HEK293 (cell line): ENCODE measurements at regions not wholly inside any gene's neighbourhood (a gene's known extent, or its start where the extent isn't known, plus 50 kb on each side); places are given as distances from the start of the nearest gene placed in this dataset.

Source experiments
- CTCF ChIA-PET: fragments of 350-600 bp; formaldehyde crosslinking; extraction: SDS; loops from one replicate; lab custom pipeline; 2021; ENCODE audit warnings: antibody characterized with exemption; lab: Yijun Ruan, JAX
- POLR2A ChIA-PET: fragments of 300-600 bp; formaldehyde crosslinking; extraction: SDS; loops from one replicate; lab custom pipeline; 2020; ENCODE audit warnings: antibody characterized with exemption, inconsistent platforms; lab: Yijun Ruan, JAX
- H3K27ac ChIP-seq: fragments of 200-500 bp; sonication (Bioruptor generic); 2 replicates; pipeline ENCODE4 v1.5.1; 2014; ENCODE audit warnings: low read depth, low read length, control low read depth, inconsistent platforms; ENCODE audit errors: extremely low read depth
- H3K36me3 ChIP-seq, 2 experiments: fragments of 200-500 bp in 1 of 2; sonication (Bioruptor generic) in 1 of 2; 1 replicate in 1 of 2; 2 replicates in 1 of 2; pipeline ENCODE4 v1.5.1; 2014 to 2017; ENCODE audit warnings: inconsistent platforms in 2 of 2, low read length in 2 of 2; ENCODE audit not compliant: control insufficient read depth in 2 of 2, insufficient read depth in 1 of 2
- H3K4me1 ChIP-seq: fragments of 200-500 bp; sonication (Bioruptor generic); 2 replicates; pipeline ENCODE4 v1.5.1; 2014; ENCODE audit warnings: mild to moderate bottlenecking, low read length, inconsistent platforms; ENCODE audit not compliant: control insufficient read depth, insufficient read depth
- H3K4me3 ChIP-seq: 2 replicates; pipeline ENCODE4 v1.5.1; 2011; ENCODE audit warnings: low read depth, mild to moderate bottlenecking, control low read depth, low read length, moderate library complexity
- H3K9me3 ChIP-seq: fragments of 200-500 bp; sonication (Bioruptor generic); 2 replicates; pipeline ENCODE4 v1.5.1; 2014; ENCODE audit warnings: low read depth, low read length, inconsistent platforms; ENCODE audit not compliant: control insufficient read depth, insufficient read depth
- FEZF1 ChIP-seq: fragments of 450-650 bp; formaldehyde crosslinking; IDR thresholded peaks from 2 replicates; pipeline ENCODE4 v1.5.1; 2016; ENCODE audit warnings: missing biosample characterization, missing genetic modification characterization
- GLI2 ChIP-seq: fragments of 450-650 bp; formaldehyde crosslinking; IDR thresholded peaks from 2 replicates; pipeline ENCODE4; 2017; ENCODE audit warnings: missing biosample characterization, missing genetic modification characterization, low read depth, borderline replicate concordance
- GLIS2 ChIP-seq: fragments of 450-650 bp; formaldehyde crosslinking; IDR thresholded peaks from 2 replicates; pipeline ENCODE4 v1.5.1; 2016; ENCODE audit warnings: missing biosample characterization, missing genetic modification characterization
- KLF8 ChIP-seq: fragments of 450-650 bp; formaldehyde crosslinking; IDR thresholded peaks from 2 replicates; pipeline ENCODE4 v1.5.1; 2016; ENCODE audit warnings: missing biosample characterization, missing genetic modification characterization
- KLF9 ChIP-seq: fragments of 450-650 bp; formaldehyde crosslinking; IDR thresholded peaks from 2 replicates; pipeline ENCODE4 v1.5.1; 2016; ENCODE audit warnings: missing biosample characterization, missing genetic modification characterization, low read depth
- RBAK ChIP-seq: fragments of 450-650 bp; formaldehyde crosslinking; IDR thresholded peaks from 2 replicates; pipeline ENCODE4 v1.5.1; 2016; ENCODE audit warnings: missing biosample characterization, missing genetic modification characterization
- ZNF132 ChIP-seq: fragments of 450-650 bp; formaldehyde crosslinking; IDR thresholded peaks from 2 replicates; pipeline ENCODE4 v1.5.1; 2017; ENCODE audit warnings: missing biosample characterization, missing genetic modification characterization, borderline replicate concordance
- ZNF146 ChIP-seq: fragments of 450-650 bp; formaldehyde crosslinking; IDR thresholded peaks from 2 replicates; pipeline ENCODE4 v1.5.1; 2016; ENCODE audit warnings: missing biosample characterization, missing genetic modification characterization
- ZNF19 ChIP-seq: fragments of 450-650 bp; formaldehyde crosslinking; IDR thresholded peaks from 2 replicates; pipeline ENCODE4; 2016; ENCODE audit warnings: missing biosample characterization, missing genetic modification characterization, low read depth
- ZNF202 ChIP-seq: fragments of 450-650 bp; formaldehyde crosslinking; IDR thresholded peaks from 2 replicates; pipeline ENCODE4 v1.5.1; 2016; ENCODE audit warnings: missing biosample characterization, missing genetic modification characterization, borderline replicate concordance
- ZNF221 ChIP-seq: fragments of 450-650 bp; formaldehyde crosslinking; IDR thresholded peaks from 2 replicates; pipeline ENCODE4 v1.5.1; 2017; ENCODE audit warnings: missing biosample characterization, missing genetic modification characterization, borderline replicate concordance
- ZNF529 ChIP-seq: fragments of 450-650 bp; formaldehyde crosslinking; IDR thresholded peaks from 2 replicates; pipeline ENCODE4 v1.5.1; 2017; ENCODE audit warnings: missing genetic modification characterization, missing biosample characterization; ENCODE audit not compliant: insufficient replicate concordance
- ZNF555 ChIP-seq: fragments of 450-650 bp; formaldehyde crosslinking; conservative IDR thresholded peaks from 2 replicates; pipeline ENCODE4 v1.5.1; 2017; ENCODE audit warnings: missing biosample characterization, mild to moderate bottlenecking, missing genetic modification characterization, inconsistent platforms
- ZNF561 ChIP-seq: fragments of 450-650 bp; IDR thresholded peaks from 2 replicates; pipeline ENCODE4 v1.5.1; 2018; ENCODE audit warnings: missing biosample characterization, missing genetic modification characterization, borderline replicate concordance
- ZNF768 ChIP-seq: fragments of 450-650 bp; formaldehyde crosslinking; IDR thresholded peaks from 2 replicates; pipeline ENCODE4 v1.5.1; 2018; ENCODE audit warnings: missing biosample characterization, mild to moderate bottlenecking, missing genetic modification characterization
- ZNF792 ChIP-seq: fragments of 450-650 bp; formaldehyde crosslinking; IDR thresholded peaks from 2 replicates; pipeline ENCODE4 v1.5.1; 2016; ENCODE audit warnings: missing biosample characterization, missing genetic modification characterization
- ZSCAN16 ChIP-seq: fragments of 450-650 bp; formaldehyde crosslinking; IDR thresholded peaks from 2 replicates; pipeline ENCODE4 v1.5.1; 2016; ENCODE audit warnings: missing biosample characterization, missing genetic modification characterization
- TF ChIP-seq, protein P1 (sequence below): IDR thresholded peaks from 2 replicates; pipeline ENCODE4 v1.6.1; 2011; ENCODE audit warnings: mild to moderate bottlenecking, low read depth, low read length, borderline replicate concordance
- TF ChIP-seq, protein P2 (sequence below): fragments of 450-650 bp; formaldehyde crosslinking; IDR thresholded peaks from 2 replicates; pipeline ENCODE4 v1.5.1; 2016; ENCODE audit warnings: missing biosample characterization, missing genetic modification characterization, borderline replicate concordance
- TF ChIP-seq, protein P3 (sequence below): fragments of 450-650 bp; formaldehyde crosslinking; IDR thresholded peaks from 2 replicates; pipeline ENCODE4 v1.5.1; 2016; ENCODE audit warnings: missing biosample characterization, missing genetic modification characterization
- TF ChIP-seq, protein P4 (sequence below): sonication (generic); formaldehyde crosslinking; IDR thresholded peaks from 2 replicates; pipeline ENCODE4 v1.8.1; 2022; ENCODE audit warnings: mild to moderate bottlenecking, moderate library complexity, missing genetic modification reagents
- TF ChIP-seq, protein P5 (sequence below): fragments of 450-650 bp; formaldehyde crosslinking; IDR thresholded peaks from 2 replicates; pipeline ENCODE4 v1.5.1; 2016; ENCODE audit warnings: missing biosample characterization, missing genetic modification characterization
- TF ChIP-seq, protein P6 (sequence below): fragments of 450-650 bp; formaldehyde crosslinking; IDR thresholded peaks from 2 replicates; pipeline ENCODE4 v1.5.1; 2016; ENCODE audit warnings: missing biosample characterization, missing genetic modification characterization

DNA sequence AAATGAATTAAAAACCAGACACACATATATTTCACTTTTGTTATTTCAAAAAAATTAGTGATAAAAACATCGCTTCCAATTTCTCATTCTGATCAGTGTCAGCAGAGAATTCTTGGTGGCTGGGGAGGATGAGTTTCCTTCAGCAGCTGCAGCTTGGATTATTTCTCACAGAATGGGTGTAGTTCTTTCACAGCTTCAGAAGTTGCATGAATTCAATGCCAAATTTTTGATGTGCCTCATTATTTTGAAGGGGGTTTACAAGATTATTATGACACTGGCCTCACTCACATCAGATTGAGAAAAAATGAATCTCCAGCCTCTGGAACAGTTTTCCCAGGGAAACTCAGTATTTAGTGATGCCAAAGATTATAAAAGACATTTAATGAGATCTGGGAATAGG, 184.9 kb upstream of the WDFY3 start (continued):
- TF ChIP-seq, protein P1, sequence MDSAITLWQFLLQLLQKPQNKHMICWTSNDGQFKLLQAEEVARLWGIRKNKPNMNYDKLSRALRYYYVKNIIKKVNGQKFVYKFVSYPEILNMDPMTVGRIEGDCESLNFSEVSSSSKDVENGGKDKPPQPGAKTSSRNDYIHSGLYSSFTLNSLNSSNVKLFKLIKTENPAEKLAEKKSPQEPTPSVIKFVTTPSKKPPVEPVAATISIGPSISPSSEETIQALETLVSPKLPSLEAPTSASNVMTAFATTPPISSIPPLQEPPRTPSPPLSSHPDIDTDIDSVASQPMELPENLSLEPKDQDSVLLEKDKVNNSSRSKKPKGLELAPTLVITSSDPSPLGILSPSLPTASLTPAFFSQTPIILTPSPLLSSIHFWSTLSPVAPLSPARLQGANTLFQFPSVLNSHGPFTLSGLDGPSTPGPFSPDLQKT = no peak
- TF ChIP-seq, protein P2, sequence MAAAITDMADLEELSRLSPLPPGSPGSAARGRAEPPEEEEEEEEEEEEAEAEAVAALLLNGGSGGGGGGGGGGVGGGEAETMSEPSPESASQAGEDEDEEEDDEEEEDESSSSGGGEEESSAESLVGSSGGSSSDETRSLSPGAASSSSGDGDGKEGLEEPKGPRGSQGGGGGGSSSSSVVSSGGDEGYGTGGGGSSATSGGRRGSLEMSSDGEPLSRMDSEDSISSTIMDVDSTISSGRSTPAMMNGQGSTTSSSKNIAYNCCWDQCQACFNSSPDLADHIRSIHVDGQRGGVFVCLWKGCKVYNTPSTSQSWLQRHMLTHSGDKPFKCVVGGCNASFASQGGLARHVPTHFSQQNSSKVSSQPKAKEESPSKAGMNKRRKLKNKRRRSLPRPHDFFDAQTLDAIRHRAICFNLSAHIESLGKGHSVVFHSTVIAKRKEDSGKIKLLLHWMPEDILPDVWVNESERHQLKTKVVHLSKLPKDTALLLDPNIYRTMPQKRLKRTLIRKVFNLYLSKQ (tag by site-specific recombination) = no peak
- TF ChIP-seq ZNF561 (tag by site-specific recombination) (no peak), RBAK (tag by site-specific recombination) (no peak), ZNF768 (tag by site-specific recombination) (no peak), GLIS2 (tag by site-specific recombination) (no peak), ZNF202 (tag by site-specific recombination) (no peak)

DNA sequence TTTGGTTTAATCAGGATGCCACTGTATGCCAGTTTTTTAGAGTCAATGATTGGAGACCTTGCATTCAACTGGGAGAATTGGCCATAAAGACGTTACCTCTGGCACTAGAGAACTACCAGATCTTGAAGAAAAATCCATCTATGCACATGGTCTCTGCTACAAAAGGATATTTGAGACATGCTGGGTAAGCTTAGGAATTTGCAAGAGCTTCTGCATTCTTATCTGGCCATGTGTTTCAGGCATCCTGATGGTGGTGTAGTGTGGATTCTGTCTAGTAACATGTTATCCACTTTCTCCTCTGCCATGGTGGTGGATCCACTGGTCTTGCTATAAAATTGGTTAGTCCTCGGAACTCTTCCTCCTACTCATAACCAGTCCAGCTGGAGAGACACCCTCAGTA, 185.3 kb upstream of the WDFY3 start:
- Histone ChIP-seq H3K9me3 (no peaks in the 10 kb centered on the region), H3K36me3 (no peaks in the 10 kb centered on the region), H3K4me1 (no peaks in the 10 kb centered on the region), H3K27ac (no peak overlapping the region), H3K4me3 (no peak overlapping the region)
- no peak for TF ChIP-seq ZNF792 (tag by site-specific recombination)
- TF ChIP-seq, protein P3, sequence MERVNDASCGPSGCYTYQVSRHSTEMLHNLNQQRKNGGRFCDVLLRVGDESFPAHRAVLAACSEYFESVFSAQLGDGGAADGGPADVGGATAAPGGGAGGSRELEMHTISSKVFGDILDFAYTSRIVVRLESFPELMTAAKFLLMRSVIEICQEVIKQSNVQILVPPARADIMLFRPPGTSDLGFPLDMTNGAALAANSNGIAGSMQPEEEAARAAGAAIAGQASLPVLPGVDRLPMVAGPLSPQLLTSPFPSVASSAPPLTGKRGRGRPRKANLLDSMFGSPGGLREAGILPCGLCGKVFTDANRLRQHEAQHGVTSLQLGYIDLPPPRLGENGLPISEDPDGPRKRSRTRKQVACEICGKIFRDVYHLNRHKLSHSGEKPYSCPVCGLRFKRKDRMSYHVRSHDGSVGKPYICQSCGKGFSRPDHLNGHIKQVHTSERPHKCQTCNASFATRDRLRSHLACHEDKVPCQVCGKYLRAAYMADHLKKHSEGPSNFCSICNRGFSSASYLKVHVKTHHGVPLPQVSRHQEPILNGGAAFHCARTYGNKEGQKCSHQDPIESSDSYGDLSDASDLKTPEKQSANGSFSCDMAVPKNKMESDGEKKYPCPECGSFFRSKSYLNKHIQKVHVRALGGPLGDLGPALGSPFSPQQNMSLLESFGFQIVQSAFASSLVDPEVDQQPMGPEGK = no peak
- TF ChIP-seq, protein P4, sequence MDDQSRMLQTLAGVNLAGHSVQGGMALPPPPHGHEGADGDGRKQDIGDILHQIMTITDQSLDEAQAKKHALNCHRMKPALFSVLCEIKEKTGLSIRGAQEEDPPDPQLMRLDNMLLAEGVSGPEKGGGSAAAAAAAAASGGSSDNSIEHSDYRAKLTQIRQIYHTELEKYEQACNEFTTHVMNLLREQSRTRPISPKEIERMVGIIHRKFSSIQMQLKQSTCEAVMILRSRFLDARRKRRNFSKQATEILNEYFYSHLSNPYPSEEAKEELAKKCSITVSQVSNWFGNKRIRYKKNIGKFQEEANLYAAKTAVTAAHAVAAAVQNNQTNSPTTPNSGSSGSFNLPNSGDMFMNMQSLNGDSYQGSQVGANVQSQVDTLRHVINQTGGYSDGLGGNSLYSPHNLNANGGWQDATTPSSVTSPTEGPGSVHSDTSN = no peak
- TF ChIP-seq KLF9 (tag by site-specific recombination) = no peak
- TF ChIP-seq ZNF555 = no peak
- no peak for TF ChIP-seq ZNF19 (tag by site-specific recombination)
- no peak for TF ChIP-seq GLI2
- TF ChIP-seq ZNF529 (tag by site-specific recombination) = no peak
- no peak for TF ChIP-seq ZNF221
- no peak for TF ChIP-seq ZSCAN16
- CTCF ChIA-PET = no interaction called here
- POLR2A ChIA-PET = no interaction called here

DNA sequence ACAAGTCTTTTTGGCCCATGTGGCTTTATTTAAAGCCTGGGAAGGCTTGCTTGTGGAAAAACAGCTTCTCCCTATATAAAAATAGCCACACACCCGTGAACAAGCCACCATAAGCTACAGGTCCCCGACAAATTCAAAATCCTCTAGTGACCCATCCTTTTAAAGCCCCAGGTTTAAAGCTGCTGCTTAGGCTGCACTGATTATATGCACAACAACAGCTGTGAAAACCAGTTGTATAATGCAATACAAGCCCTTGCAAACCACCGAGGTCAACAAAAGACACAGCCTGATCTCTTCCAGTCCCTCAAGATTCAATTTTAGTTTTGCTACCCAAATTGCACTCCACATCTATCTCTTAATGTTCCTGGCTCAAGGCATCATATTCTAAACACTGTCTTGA, 186.0 kb upstream of the WDFY3 start:
- Histone ChIP-seq H3K4me3 (no peak overlapping the region), H3K36me3 (no peaks in the 10 kb centered on the region), H3K9me3 (no peaks in the 10 kb centered on the region), H3K4me1 (no peaks in the 10 kb centered on the region), H3K27ac (no peak overlapping the region)
- ChIA-PET CTCF (interaction anchor here (0.7 kb wide), 1 partner anchor 216 kb away, joined by 3 read pairs; no protein-coding TSS in a partner anchor), POLR2A (no interaction called here)
- TF ChIP-seq KLF8 (tag by site-specific recombination) (no peak), ZNF132 (tag by site-specific recombination) (no peak), FEZF1 (tag by site-specific recombination) (no peak), ZNF146 (tag by site-specific recombination) (no peak)
- TF ChIP-seq, protein P5, sequence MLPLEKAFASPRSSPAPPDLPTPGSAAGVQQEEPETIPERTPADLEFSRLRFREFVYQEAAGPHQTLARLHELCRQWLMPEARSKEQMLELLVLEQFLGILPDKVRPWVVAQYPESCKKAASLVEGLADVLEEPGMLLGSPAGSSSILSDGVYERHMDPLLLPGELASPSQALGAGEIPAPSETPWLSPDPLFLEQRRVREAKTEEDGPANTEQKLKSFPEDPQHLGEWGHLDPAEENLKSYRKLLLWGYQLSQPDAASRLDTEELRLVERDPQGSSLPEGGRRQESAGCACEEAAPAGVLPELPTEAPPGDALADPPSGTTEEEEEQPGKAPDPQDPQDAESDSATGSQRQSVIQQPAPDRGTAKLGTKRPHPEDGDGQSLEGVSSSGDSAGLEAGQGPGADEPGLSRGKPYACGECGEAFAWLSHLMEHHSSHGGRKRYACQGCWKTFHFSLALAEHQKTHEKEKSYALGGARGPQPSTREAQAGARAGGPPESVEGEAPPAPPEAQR (tag by site-specific recombination) = no peak
- TF ChIP-seq, protein P2 (tag by site-specific recombination) = no peak
- TF ChIP-seq, protein P6, sequence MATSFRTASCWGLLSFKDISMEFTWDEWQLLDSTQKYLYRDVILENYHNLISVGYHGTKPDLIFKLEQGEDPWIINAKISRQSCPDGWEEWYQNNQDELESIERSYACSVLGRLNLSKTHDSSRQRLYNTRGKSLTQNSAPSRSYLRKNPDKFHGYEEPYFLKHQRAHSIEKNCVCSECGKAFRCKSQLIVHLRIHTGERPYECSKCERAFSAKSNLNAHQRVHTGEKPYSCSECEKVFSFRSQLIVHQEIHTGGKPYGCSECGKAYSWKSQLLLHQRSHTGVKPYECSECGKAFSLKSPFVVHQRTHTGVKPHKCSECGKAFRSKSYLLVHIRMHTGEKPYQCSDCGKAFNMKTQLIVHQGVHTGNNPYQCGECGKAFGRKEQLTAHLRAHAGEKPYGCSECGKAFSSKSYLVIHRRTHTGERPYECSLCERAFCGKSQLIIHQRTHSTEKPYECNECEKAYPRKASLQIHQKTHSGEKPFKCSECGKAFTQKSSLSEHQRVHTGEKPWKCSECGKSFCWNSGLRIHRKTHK = no peak
